ENCODE measurements at regions not wholly inside any gene's neighbourhood (a gene's known extent, or its start where the extent isn't known, plus 50 kb on each side); places are given as distances from the start of the nearest gene placed in this dataset.

- TF ChIP-seq GATA2 (IDR thresholded peaks at IDR 0.05; ENCODE audit: low read depth, low read length) (no peak), GATA3 (IDR thresholded peaks at IDR 0.05; ENCODE audit: low read depth, low read length) (no peak)
Observed at GRCh38 chr5:88588609-88589008, 294.4 kb downstream of the MEF2C start.
